ENCODE measurements at regions not wholly inside any gene's neighbourhood (a gene's known extent, or its start where the extent isn't known, plus 50 kb on each side); places are given as distances from the start of the nearest gene placed in this dataset.

GRCh38 chrX:143571521-143571920 lies 54.2 kb upstream of the SPANXN3 start:
- peak; percentile 35 for DNase-seq (ENCODE audit: low read depth)

- no peak for DNase-seq (ENCODE audit: low read depth)
Observed at GRCh38 chrX:143570782-143571181, 53.5 kb upstream of the SPANXN3 start.

- no peak for DNase-seq (ENCODE audit: low read depth)
Observed at GRCh38 chrX:143568467-143568866, 51.2 kb upstream of the SPANXN3 start.

Measured in renal cortical epithelial cell (primary cell).